OCI-LY7 (cell line): ENCODE measurements at regions not wholly inside any gene's neighbourhood (a gene's known extent, or its start where the extent isn't known, plus 50 kb on each side); places are given as distances from the start of the nearest gene placed in this dataset.

Source experiments
- CTCF ChIP-seq: fragments of 200-600 bp; sonication (generic); conservative IDR thresholded peaks from 2 replicates; pipeline ENCODE4 v1.5.1; 2014; ENCODE audit warnings: mild to moderate bottlenecking, antibody characterized with exemption, low read length, moderate library complexity, mixed read lengths
- EZH2phosphoT487 ChIP-seq: fragments of 200-600 bp; sonication (generic); IDR thresholded peaks from 2 replicates; pipeline ENCODE4 v1.6.1; 2018; ENCODE audit warnings: low read depth, borderline replicate concordance, mild to moderate bottlenecking, mixed run types, antibody characterized with exemption, low read length, moderate library complexity, mixed read lengths

GRCh38 chr2:128503399-128504245, 185.0 kb upstream of the HS6ST1 start:
- TF ChIP-seq CTCF (no peak), EZH2phosphoT487 (no peak)
